GM19238 (cell line): ENCODE measurements at regions not wholly inside any gene's neighbourhood (a gene's known extent, or its start where the extent isn't known, plus 50 kb on each side); places are given as distances from the start of the nearest gene placed in this dataset.
"Not testable (repeated sequence)": the region's sequence is repeated elsewhere in the genome, so short reads cannot be mapped to it uniquely, and the experiment has no call there.

Experiments
- DNase-seq: peaks from one replicate; pipeline ENCODE4 v3.0.0; 2011; ENCODE audit warnings: low spot score; ENCODE audit not compliant: insufficient read length

- DNase-seq: no peak
Observed at GRCh38 chr3:181917027-181917426, 205.3 kb downstream of the SOX2 start.

- no peak for DNase-seq
Observed at GRCh38 chr3:181919375-181919774, 207.7 kb downstream of the SOX2 start.

- DNase-seq: no peak
Observed at GRCh38 chr3:181920409-181920808, 208.7 kb downstream of the SOX2 start.

- DNase-seq: no peak
Observed at GRCh38 chr3:181921220-181921619, 209.5 kb downstream of the SOX2 start.

DNA sequence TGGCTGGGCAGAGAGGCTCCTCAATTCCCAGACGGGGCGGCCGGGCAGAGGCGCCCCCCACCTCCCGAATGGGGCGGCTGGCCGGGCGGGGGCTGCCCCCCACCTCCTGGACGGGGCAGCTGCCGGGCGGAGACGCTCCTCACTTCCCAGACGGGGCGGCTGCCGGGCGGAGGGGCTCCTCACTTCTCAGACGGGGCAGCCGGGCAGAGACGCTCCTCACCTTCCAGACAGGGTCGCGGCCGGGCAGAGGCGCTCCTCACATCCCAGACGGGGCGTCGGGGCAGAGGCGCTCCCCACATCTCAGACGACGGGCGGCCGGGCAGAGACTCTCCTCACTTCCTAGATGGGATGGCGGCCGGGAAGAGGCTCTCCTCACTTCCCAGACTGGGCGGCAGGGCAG is 214.1 kb downstream of the SOX2 start:
- DNase-seq: not testable (repeated sequence)

- DNase-seq: no peak
Observed at GRCh38 chr3:181929501-181929900, 217.8 kb downstream of the SOX2 start.

DNA sequence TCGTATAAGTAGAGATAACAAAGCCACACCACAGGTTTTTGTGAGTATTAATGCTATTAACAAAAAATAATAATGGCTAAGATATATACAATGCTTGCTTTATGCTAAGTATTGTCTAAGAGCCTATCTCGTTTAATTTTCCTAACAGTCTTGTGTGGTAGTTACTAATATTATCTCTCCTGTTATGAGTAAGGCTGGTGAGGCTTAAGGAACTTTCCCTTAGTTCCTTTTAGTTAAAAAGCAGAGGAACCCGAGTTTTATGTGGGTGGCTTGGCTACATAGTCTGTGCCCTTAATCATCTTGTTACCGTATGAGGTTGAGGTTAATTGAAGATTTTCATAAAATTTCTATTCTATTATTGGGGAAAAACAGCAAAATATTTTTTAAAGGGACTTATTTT is 218.4 kb downstream of the SOX2 start:
- DNase-seq: no peak

DNA sequence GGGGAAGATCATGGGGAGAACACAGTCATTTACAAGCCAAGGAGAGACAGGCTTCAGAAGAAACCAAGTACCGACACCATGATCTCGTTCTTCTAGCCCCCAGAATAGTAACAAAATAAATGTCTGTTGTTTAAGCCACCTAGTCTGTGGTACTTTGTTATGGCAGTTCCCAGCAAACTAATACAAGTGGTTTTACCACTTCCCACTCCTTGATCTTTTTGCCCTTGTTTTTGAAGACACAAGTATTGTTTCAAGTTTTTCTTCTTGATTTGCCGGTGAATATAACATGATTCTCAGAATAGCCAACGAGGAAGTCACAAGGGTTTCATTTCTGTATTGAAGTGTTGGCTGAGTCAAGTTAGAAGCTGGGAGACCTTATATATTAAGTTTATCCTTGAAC is 220.3 kb downstream of the SOX2 start:
- no peak for DNase-seq

GRCh38 chr3:181933052-181933618 is 221.4 kb downstream of the SOX2 start:
- no peak for DNase-seq

DNA sequence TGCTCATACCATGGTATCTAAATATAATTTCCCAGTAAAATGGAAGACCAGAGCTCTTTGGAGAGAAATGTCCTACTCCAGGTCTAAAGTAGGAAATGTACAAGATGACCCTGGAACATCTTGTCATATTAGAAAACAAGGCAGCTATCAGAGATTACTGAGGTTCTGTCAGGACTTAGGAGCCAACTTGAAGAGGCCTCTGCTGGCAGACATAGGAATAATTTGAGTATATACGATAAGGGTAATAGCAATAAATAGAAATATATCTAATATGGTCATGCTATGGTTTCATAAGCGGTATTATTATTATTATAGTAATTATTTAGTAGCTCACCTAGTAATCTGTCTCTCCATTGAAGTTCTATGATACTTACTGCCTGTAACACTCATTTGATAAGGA is 224.2 kb downstream of the SOX2 start:
- no peak for DNase-seq

- no peak for DNase-seq
Observed at GRCh38 chr3:181936774-181937173, 225.0 kb downstream of the SOX2 start.

DNA sequence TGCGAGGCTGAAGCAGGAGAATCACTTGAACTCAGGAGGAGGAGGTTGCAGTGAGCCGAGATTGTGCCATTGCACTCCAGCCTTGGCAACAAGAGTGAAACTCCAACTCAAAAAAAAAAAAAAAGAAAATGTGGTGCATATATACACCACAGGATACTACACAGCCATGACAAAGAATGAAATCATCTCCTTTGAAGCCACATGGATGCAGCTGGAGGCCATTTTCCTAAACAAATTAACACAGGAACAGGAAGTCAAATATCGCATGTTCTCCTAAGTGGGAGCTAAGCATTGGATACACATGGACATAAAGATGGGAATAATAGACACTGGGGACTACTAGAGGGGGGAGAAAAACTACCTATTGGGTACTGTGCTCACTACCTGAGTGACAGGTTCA is 226.9 kb downstream of the SOX2 start:
- not testable (repeated sequence) for DNase-seq

- no peak for DNase-seq
Observed at GRCh38 chr3:181940703-181941102, 229.0 kb downstream of the SOX2 start.

DNA sequence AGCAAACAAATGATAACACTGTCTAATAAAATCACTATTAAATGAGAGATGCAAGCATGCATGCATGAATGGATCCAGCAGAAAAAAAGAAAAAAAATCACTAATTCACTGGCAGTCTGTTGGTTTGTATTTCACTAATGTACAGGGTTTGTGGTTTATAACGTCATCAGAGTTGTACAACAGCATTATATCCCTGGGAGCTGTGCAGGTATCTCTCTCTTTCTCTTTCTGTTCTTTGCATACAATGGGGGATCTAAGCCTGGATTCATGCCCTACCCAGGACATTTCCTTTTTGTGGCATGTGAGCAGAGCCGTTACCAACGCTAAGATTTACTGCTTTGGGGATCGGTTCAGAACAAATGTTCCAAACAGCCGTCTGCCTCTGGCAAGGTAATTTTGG is 229.5 kb downstream of the SOX2 start:
- no peak for DNase-seq

DNA sequence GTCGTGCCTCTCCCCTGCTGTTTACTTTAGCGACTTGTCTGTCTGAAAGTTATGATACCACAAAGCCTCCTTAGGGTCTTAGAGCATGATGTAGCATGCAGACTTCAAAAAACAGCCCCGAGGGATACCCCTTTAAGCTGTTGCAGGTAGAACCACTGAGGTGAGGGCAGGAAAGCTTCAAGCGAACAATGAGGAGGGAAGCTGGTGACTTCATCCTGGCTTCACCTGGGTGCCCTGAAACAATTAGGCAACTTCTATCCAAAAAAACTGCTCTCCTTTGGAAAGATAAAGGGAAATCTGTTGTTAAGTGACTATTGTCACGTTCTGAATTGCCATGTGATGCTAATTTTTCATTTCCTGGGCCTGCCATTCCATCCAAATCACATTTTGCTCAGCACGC is 231.6 kb downstream of the SOX2 start:
- no peak for DNase-seq

- no peak for DNase-seq
Observed at GRCh38 chr3:181947606-181948005, 235.9 kb downstream of the SOX2 start.

DNA sequence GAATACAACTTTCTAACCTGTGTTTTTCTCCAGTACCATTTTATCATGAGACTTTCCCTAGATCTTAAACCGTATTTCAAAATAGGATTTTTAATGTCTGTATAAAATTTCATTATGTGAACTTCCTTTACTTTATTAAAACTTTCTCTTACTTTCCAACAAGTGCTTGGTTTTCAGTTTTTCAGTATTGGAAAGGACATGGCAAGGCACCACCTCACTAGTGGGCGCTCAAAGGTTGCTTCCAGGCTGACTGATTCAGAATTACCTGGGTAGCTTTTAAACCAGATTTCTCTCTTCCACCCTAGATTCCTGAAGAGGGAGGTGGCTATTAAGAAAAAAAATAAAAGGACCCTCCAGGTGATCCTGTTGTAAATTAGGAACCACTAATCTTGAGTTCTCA is 236.6 kb downstream of the SOX2 start:
- no peak for DNase-seq

DNA sequence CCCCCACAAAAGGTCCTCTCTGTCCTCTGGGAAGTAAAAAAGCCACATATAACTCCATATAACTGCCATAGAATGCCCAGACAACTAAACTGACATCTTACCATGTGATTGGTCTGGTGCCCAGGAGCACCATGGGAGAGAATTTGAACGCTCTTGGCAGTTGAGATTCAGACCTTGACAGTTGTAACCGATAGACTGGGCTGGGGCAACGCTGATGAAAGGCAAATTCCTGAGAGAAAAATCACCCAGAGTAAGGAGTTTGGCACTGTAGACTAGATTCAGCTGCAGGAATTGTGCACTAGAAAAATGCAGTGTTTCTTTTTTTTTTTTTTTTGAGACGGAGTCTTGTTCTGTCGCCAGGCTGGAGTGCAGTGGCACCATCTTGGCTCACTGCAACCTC is 240.5 kb downstream of the SOX2 start:
- no peak for DNase-seq

- no peak for DNase-seq
Observed at GRCh38 chr3:181952929-181953328, 241.2 kb downstream of the SOX2 start.

- no peak for DNase-seq
Observed at GRCh38 chr3:181955566-181955965, 243.8 kb downstream of the SOX2 start.

GRCh38 chr3:181956122-181956521 is 244.4 kb downstream of the SOX2 start:
- DNase-seq: no peak

DNA sequence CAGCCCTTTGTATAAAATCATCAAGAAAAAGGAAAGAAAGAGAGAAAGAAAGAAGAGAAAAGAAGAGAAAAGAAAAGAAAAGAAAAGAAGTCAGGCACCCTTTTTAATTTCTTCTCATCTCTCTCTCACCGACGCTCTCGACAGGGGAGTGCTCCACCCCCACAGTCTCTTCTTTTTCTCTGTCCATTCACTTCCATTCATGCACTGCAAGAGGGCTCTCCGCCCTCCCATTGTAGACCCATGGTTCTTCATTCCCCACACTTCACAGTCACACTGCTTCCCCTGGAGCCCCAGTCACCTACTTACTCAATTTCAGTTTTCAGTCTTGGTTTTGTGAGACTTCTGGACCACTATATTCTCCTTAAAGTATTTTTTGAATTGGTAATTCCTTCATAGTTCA is 254.7 kb downstream of the SOX2 start:
- DNase-seq: no peak

GRCh38 chr3:181969925-181970324 is 258.2 kb downstream of the SOX2 start:
- no peak for DNase-seq

DNA sequence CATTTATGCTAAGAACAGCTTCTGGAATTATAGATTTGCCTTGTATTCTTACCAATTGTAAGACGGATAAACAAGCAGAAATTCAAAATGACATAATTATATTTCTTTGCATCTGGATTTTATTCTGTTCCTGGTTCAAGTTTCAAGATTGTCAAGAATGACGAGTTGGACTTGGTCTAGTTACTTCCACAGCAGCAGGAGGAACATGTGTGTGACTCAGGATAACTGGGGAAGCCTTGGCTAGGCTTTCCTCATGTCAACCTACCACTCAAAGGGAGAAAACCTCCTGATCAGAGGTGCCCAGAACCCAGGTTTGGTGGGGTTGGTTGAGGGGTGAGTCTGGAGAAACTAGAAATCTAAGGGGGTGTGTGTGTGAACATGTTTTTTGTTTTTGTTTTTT is 259.7 kb downstream of the SOX2 start:
- no peak for DNase-seq
